Retinal pigment epithelial cell (primary cell): ENCODE measurements at regions not wholly inside any gene's neighbourhood (a gene's known extent, or its start where the extent isn't known, plus 50 kb on each side); places are given as distances from the start of the nearest gene placed in this dataset.

Experiments used
- DNase-seq: peaks from one replicate; pipeline ENCODE4 v3.0.0-alpha.2; 2010; ENCODE audit warnings: low read depth
- H3K4me3 ChIP-seq: 2 replicates; pipeline ENCODE4 v1.5.1; 2011; ENCODE audit warnings: mild to moderate bottlenecking, low read length, control low read depth, moderate library complexity
- TF ChIP-seq, protein P1 (sequence below): conservative IDR thresholded peaks from 2 replicates; pipeline ENCODE4 v1.5.1; 2011; ENCODE audit warnings: low read depth, low read length, control low read depth, inconsistent platforms

DNA sequence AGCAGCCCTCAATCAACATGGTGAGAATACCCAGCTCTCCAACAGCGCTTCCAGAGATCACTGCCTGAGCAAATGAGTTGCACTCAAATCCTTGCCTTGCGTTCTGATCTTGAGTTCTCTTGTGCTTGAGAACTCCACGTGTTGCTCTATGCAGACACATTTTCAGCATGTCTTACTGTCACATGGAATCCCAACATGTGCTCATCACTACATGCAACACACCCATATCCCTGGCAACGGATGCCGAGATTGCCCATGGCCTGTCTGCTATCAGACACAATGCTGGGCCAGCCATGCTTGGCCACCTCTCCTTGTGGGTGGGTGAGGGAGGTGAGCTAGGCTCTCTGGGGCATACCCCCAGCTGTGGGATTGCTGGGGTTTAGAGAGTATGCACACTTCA lies 91.9 kb upstream of the LDAH start:
- DNase-seq: no peak
- TF ChIP-seq, protein P1, sequence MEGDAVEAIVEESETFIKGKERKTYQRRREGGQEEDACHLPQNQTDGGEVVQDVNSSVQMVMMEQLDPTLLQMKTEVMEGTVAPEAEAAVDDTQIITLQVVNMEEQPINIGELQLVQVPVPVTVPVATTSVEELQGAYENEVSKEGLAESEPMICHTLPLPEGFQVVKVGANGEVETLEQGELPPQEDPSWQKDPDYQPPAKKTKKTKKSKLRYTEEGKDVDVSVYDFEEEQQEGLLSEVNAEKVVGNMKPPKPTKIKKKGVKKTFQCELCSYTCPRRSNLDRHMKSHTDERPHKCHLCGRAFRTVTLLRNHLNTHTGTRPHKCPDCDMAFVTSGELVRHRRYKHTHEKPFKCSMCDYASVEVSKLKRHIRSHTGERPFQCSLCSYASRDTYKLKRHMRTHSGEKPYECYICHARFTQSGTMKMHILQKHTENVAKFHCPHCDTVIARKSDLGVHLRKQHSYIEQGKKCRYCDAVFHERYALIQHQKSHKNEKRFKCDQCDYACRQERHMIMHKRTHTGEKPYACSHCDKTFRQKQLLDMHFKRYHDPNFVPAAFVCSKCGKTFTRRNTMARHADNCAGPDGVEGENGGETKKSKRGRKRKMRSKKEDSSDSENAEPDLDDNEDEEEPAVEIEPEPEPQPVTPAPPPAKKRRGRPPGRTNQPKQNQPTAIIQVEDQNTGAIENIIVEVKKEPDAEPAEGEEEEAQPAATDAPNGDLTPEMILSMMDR: no peak
- H3K4me3 ChIP-seq: no peak overlapping the region

DNA sequence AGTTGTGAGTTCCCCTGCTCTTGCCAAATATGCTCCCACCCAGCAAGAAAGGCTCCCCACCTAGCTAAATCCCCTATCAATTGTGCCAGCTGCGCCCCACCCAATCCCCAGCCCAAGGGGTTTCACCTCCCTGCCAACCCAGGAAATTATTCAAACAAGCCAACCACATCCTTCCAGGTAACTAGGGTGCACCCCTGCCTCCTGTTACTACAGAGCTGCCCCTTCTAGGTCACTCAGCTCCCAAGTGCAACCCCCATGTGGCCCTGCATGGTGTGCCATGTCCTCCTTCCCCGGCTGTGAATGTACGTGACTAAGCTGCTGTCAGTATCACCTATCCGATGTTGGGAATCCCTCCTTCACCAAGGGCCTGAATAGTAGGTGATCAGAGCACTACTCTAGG lies 91.2 kb upstream of the LDAH start:
- TF ChIP-seq, protein P1: no peak

GRCh38 chr2:20913491-20913890 lies 90.6 kb upstream of the LDAH start:
- DNase-seq: no peak
- TF ChIP-seq, protein P1: no peak
- H3K4me3 ChIP-seq: no peak overlapping the region

More for the DNA sequence above, 91.2 kb upstream of the LDAH start:
- H3K4me3 ChIP-seq: no peak overlapping the region
- no peak for DNase-seq

- TF ChIP-seq, protein P1: no peak
- H3K4me3 ChIP-seq: no peak overlapping the region
- DNase-seq: no peak
Measured at GRCh38 chr2:20900052-20900636, 77.2 kb upstream of the LDAH start.

GRCh38 chr2:20897874-20898453 lies 75.1 kb upstream of the LDAH start:
- no peak overlapping the region for H3K4me3 ChIP-seq
- no peak for DNase-seq
- TF ChIP-seq, protein P1: no peak

DNA sequence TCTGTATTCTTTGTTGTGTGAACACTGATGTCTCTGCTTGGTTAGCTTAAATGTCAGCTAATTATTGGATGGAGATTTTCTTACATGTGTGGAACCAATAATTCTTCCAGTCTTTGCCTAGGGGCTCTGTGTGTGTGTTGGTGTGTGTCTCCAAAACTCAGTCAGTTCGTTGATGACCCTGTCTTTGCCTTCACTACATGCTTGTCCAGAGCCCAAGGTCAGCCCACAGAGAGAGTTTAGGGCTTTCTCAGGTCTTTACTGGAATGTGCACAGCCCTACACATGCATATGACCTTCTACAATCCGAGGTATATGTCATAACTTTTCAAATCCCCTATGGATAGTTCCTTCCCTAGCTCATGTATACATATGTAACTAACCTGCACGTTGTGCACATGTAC lies 74.1 kb upstream of the LDAH start:
- DNase-seq: no peak
- TF ChIP-seq, protein P1: no peak
- H3K4me3 ChIP-seq: no peak overlapping the region

DNA sequence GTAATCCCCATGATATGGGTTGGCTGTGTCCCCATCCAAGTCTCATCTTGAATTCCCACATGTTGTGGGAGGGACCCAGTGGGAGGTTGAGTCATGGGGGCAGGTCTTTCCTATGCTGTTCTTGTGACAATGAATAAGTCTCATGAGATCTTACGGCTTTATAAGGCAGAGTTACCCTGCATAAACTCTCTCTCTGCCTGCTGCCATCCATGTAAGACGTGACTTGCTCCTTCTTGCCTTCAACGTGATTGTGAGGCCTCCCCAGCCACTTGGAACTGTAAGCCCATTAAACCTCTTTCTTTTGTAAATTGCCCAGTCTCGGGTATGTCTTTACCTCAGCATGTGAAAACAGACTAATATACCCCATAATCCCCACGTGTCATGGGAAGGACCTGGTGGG lies 61.9 kb upstream of the LDAH start:
- no peak for DNase-seq
- H3K4me3 ChIP-seq: no peak overlapping the region
- TF ChIP-seq, protein P1: no peak
